Osteoblast (primary cell): ENCODE measurements at regions not wholly inside any gene's neighbourhood (a gene's known extent, or its start where the extent isn't known, plus 50 kb on each side); places are given as distances from the start of the nearest gene placed in this dataset.
A peak's percentile ranks its signal among the peaks of the same experiment; 100 is the strongest.

Source experiments
- DNase-seq: peaks from one replicate; pipeline ENCODE4 v3.0.0; 2011; ENCODE audit warnings: low spot score, mixed read lengths; ENCODE audit not compliant: insufficient read length; ENCODE audit errors: missing footprints
- H2AFZ ChIP-seq: 2 replicates; pipeline ENCODE4 v1.6.0; 2011; ENCODE audit warnings: mild to moderate bottlenecking, low read length
- H3K27ac ChIP-seq: 2 replicates; pipeline ENCODE4 v1.5.1; 2011; ENCODE audit warnings: mild to moderate bottlenecking, low read depth, low read length, moderate library complexity
- H3K27me3 ChIP-seq: 2 replicates; pipeline ENCODE4 v1.6.0; 2012; ENCODE audit warnings: mild to moderate bottlenecking, control low read depth, inconsistent platforms, low read length, moderate library complexity; ENCODE audit not compliant: insufficient read depth
- H3K36me3 ChIP-seq: 2 replicates; pipeline ENCODE4 v1.5.1; 2011; ENCODE audit warnings: mild to moderate bottlenecking, low read length, control low read depth, moderate library complexity; ENCODE audit not compliant: insufficient read depth
- H3K4me1 ChIP-seq: 2 replicates; pipeline ENCODE4 v1.5.1; 2011; ENCODE audit warnings: mild to moderate bottlenecking, low read length, control low read depth, moderate library complexity; ENCODE audit not compliant: insufficient read depth
- H3K4me2 ChIP-seq: 2 replicates; pipeline ENCODE4 v1.6.0; 2011; ENCODE audit warnings: mild to moderate bottlenecking, low read length; ENCODE audit not compliant: insufficient read depth
- H3K4me3 ChIP-seq: fragments of 200-600 bp; sonication (generic); 3 replicates; pipeline ENCODE4 v1.5.1; 2012; ENCODE audit warnings: mild to moderate bottlenecking, low read length, inconsistent platforms; ENCODE audit not compliant: insufficient read depth
- H3K79me2 ChIP-seq: 2 replicates; pipeline ENCODE4 v1.6.0; 2012; ENCODE audit warnings: mild to moderate bottlenecking, low read length, control low read depth, inconsistent platforms; ENCODE audit not compliant: insufficient read depth
- H3K9me3 ChIP-seq: 2 replicates; pipeline ENCODE4 v1.5.1; 2011; ENCODE audit warnings: low read depth, low read length, control low read depth
- H4K20me1 ChIP-seq: 2 replicates; pipeline ENCODE4 v1.6.0; 2012; ENCODE audit warnings: mild to moderate bottlenecking, low read length, control low read depth; ENCODE audit not compliant: insufficient read depth
- CTCF ChIP-seq: IDR thresholded peaks from 2 replicates; pipeline ENCODE4 v1.5.1; 2011; ENCODE audit warnings: mild to moderate bottlenecking, low read depth, low read length, moderate library complexity; ENCODE audit errors: extremely low read depth

- Histone ChIP-seq H4K20me1 (no peaks in the 10 kb centered on the region), H2AFZ (no peak overlapping the region), H3K4me1 (no peaks in the 10 kb centered on the region), H3K4me3 (no peak overlapping the region), H3K27ac (no peak overlapping the region), H3K36me3 (no peaks in the 10 kb centered on the region), H3K79me2 (no peaks in the 10 kb centered on the region), H3K4me2 (no peak overlapping the region), H3K9me3 (no peaks in the 10 kb centered on the region), H3K27me3 (peaks cover 9% of the 10 kb centered on the region)
- TF ChIP-seq CTCF: peak; percentile 44
- no peak for DNase-seq
Measured at GRCh38 chr6:26258212-26258977, 106.6 kb upstream of the BTN3A2 start.

GRCh38 chr6:26260110-26260637 is 104.8 kb upstream of the BTN3A2 start:
- H3K36me3 ChIP-seq: no peaks in the 10 kb centered on the region
- DNase-seq: no peak

GRCh38 chr6:26260725-26261490 is 104.1 kb upstream of the BTN3A2 start:
- no peak for DNase-seq

More at GRCh38 chr6:26260110-26260637, 104.8 kb upstream of the BTN3A2 start:
- no peak overlapping the region for H2AFZ ChIP-seq
- H3K27me3 ChIP-seq: peaks cover 9% of the 10 kb centered on the region
- H3K27ac ChIP-seq: no peak overlapping the region
- no peaks in the 10 kb centered on the region for H4K20me1 ChIP-seq
- no peaks in the 10 kb centered on the region for H3K79me2 ChIP-seq
- no peaks in the 10 kb centered on the region for H3K4me1 ChIP-seq
- no peak overlapping the region for H3K4me2 ChIP-seq
- no peak overlapping the region for H3K4me3 ChIP-seq
- no peaks in the 10 kb centered on the region for H3K9me3 ChIP-seq
- TF ChIP-seq CTCF: no peak

More at GRCh38 chr6:26260725-26261490, 104.1 kb upstream of the BTN3A2 start:
- H4K20me1 ChIP-seq: no peaks in the 10 kb centered on the region
- H3K27ac ChIP-seq: no peak overlapping the region
- H3K4me3 ChIP-seq: no peak overlapping the region
- H3K36me3 ChIP-seq: no peaks in the 10 kb centered on the region
- no peaks in the 10 kb centered on the region for H3K4me1 ChIP-seq
- no peaks in the 10 kb centered on the region for H3K79me2 ChIP-seq
- peaks cover 9% of the 10 kb centered on the region for H3K27me3 ChIP-seq
- no peaks in the 10 kb centered on the region for H3K9me3 ChIP-seq
- no peak overlapping the region for H2AFZ ChIP-seq
- TF ChIP-seq CTCF: no peak
- no peak overlapping the region for H3K4me2 ChIP-seq
